HG02678 (cell line): ENCODE measurements at regions not wholly inside any gene's neighbourhood (a gene's known extent, or its start where the extent isn't known, plus 50 kb on each side); places are given as distances from the start of the nearest gene placed in this dataset.

ENCODE experiments used
- ATAC-seq: cut with Tn5 transposase; IDR thresholded peaks from one replicate; pipeline ENCODE4 v1.9.1; 2021; ENCODE audit warnings: mild to moderate bottlenecking, moderate library complexity; ENCODE audit not compliant: unreplicated experiment

GRCh38 chr9:90948156-90948555 is 146.5 kb downstream of the SYK start:
- ATAC-seq: no peak

GRCh38 chr9:90950600-90950999 is 149.0 kb downstream of the SYK start:
- ATAC-seq: no peak

GRCh38 chr9:90953200-90953599 is 151.6 kb downstream of the SYK start:
- ATAC-seq: no peak

GRCh38 chr9:90953805-90954204 is 152.2 kb downstream of the SYK start:
- ATAC-seq: no peak

- ATAC-seq: no peak
These were observed 154.6 kb downstream of the SYK start for GRCh38 chr9:90956026-90956810.

GRCh38 chr9:90958328-90958727 is 156.7 kb downstream of the SYK start:
- no peak for ATAC-seq

- no peak for ATAC-seq
These were observed 159.3 kb downstream of the SYK start for GRCh38 chr9:90960941-90961340.

GRCh38 chr9:90961375-90961774 is 159.8 kb downstream of the SYK start:
- ATAC-seq: no peak

- no peak for ATAC-seq
These were observed 162.7 kb downstream of the SYK start for GRCh38 chr9:90964101-90965020.

GRCh38 chr9:90965226-90966030 is 163.8 kb downstream of the SYK start:
- ATAC-seq: no peak

- ATAC-seq: no peak
These were observed 164.3 kb downstream of the SYK start for GRCh38 chr9:90966031-90966290.

- no peak for ATAC-seq
These were observed 165.0 kb downstream of the SYK start for GRCh38 chr9:90966480-90967144.

GRCh38 chr9:90967145-90967538 is 165.5 kb downstream of the SYK start:
- no peak for ATAC-seq

- no peak for ATAC-seq
These were observed 167.5 kb downstream of the SYK start for GRCh38 chr9:90969021-90969675.

GRCh38 chr9:90970608-90971007 is 169.0 kb downstream of the SYK start:
- ATAC-seq: no peak

- peak; percentile 79 for ATAC-seq
These were observed 170.4 kb downstream of the SYK start for GRCh38 chr9:90972057-90972456.

- ATAC-seq: no peak
These were observed 172.4 kb downstream of the SYK start for GRCh38 chr9:90974016-90974415.

GRCh38 chr9:90974643-90975245 is 173.1 kb downstream of the SYK start:
- ATAC-seq: no peak

- ATAC-seq: no peak
These were observed 174.3 kb downstream of the SYK start for GRCh38 chr9:90975781-90976538.
